Astrocyte of the hippocampus (primary cell): ENCODE measurements at regions not wholly inside any gene's neighbourhood (a gene's known extent, or its start where the extent isn't known, plus 50 kb on each side); places are given as distances from the start of the nearest gene placed in this dataset.
"Not testable (repeated sequence)": the region's sequence is repeated elsewhere in the genome, so short reads cannot be mapped to it uniquely, and the experiment has no call there.

Experiments used
- DNase-seq: peaks from one replicate; pipeline ENCODE4 v3.0.0; 2011; ENCODE audit warnings: low read depth, low spot score

DNA sequence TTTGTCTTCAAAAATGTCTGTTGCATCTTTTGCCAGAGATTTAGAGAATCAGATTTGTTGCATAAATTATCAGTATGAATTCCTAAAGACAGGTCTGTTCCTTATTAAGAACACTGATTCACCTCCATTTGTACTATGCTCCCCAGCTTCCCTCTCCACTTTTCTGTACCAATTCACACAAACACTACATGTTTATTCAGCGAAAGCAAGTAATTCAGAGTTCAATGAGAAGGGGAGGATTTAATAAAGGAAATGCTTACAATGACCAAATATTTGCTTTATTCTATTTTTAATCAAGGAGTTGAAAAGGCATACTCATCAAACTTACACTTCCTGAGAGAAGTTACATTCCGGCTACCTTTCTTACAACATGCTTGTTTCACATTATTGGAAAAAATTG, 135.5 kb downstream of the NBPF8 start:
- not testable (repeated sequence) for DNase-seq

DNA sequence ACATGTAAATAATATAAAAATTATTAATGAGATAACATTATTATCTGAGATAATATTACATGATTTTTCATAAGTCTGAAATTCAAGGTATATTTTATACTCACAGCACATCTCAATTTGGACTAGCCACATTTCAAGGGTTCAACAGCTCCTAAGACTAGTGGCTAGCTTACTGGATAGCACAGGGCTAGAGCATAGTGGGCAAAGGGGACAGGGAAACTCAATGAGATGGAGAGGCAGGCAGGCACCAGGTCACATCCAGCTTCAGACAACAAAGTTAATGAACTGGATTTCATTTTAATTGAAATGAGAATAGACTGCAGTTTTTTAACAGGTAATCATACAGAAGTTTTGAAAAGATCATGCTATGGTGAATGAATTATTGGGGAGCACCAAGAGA, 137.4 kb downstream of the NBPF8 start:
- DNase-seq, result not testable (repeated sequence)

DNA sequence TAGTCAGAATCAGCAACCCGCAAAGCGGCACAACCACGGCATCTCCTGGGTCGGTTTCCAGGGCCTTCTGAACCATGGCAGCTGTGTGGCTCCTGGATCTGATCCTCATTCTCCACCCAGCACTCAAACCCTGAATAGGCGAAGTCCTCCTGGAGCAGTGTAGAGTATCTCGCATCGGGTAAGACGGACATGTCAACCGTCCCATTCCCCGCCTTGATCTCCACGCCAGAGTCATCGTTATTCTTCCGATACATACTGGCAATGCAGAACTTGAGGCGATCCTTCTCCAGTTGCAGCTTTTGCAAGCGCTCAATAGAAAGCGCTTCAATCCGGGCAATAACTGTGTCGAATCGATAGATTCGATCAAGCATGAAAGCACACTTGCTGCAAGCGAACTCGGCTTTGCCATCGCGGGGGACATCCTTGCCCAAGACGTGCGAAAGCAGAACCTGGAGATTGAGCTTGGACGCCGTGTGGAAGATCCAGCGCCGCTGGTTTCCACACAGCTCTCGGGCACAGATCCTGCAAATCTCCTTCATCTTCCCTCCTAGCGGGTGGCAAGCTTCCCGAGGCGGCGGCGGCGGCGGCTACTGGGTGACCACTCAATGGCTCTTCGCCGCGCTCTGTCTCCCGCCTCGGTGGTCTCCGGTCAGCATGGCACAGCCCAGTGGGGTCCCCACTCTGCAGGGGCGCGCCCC, 142.9 kb downstream of the NBPF8 start:
- peak; percentile 6 for DNase-seq

DNA sequence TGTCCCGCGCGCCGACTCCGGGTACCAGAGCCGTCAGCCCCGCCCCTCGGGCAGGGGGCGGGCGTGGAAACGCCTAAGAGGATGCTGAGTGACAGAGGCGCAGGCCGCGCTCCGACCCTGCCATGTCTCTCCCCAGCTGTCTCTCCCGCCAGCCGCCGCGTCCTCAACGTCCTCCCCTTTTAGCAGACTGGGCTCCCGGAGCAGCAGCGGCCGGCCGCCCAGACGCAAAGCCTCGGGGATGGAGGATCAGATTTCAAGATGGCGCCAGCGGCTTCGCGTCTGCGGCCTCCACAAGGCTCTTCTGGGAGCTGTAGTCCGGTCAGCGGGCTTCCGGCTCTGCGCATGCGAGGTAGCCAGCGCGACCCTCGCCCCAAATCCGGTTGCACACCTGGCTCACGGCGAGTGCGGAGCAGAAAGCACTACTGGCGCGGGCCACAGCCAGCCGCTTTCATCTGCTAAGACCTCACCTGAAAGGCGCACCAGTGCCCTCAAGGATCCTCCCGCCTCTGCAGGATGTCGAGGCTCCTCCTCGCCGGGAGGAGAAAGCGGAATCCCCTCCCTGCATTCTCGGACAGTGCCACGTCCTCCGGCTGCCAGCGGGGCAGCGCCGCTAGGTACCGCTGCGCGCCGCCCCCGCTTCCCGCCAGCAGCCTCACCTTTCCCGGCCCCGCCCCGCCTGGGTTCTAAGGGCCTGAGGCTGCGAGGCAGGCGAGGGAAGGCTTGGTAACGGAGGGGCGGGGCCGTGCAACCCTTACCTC, 143.6 kb downstream of the NBPF8 start:
- DNase-seq, result peak; percentile 81

DNA sequence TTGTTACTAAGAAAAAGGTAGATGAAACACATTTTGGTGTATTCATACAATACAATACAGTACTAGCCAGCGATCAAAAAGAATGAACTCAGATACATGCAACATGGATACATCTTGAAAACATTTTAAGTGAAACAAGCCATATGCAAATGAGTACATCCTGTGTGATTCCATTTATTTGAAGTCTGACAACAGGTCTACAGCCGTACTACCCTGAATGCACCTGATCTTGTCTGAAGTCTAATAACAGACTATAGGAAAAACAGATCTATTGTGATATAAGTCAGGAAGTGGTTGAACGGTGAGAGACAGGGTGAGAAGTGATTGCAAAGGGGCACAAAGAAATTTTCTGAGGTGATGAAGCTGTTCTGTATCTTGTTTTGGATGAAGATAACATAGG, 146.9 kb downstream of the NBPF8 start:
- not testable (repeated sequence) for DNase-seq

DNA sequence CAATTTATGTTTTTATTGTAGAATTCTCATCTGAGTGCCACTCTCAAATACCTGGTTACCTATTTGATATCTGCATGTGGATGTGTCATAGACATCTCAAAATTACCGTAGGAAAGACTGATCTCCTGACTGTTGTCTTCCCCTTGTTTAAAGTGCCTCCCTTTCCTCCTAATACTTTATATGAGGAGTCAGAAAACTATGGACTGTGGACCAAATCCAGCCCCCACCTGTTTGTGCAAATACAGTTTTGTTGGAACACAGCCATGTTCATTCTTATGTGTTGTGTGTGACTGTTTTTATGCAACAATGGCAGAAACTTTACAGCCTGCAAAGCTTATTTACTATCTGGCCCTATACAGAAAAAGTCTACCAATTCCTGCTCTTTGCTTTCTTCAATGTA, 150.6 kb downstream of the NBPF8 start:
- not testable (repeated sequence) for DNase-seq

DNA sequence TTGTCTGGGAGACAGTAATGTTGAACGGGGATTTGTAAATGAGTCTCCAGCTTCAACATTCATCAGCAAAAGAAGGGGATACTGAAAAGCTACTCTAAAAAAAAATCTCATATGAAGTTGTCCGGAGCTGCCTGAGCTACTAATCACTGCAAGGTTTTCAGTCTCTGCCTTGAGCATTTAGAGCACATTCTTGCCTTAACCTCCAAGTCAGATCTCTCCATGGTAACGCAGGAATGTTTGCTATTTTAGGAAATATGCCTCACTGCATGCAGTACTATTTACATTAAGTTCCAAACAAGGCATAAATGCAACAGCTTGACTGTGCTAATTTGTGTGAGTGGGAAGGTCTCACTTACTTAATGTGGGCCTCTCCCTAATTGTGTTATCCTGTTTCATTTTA, 152.8 kb downstream of the NBPF8 start:
- DNase-seq, result not testable (repeated sequence)

DNA sequence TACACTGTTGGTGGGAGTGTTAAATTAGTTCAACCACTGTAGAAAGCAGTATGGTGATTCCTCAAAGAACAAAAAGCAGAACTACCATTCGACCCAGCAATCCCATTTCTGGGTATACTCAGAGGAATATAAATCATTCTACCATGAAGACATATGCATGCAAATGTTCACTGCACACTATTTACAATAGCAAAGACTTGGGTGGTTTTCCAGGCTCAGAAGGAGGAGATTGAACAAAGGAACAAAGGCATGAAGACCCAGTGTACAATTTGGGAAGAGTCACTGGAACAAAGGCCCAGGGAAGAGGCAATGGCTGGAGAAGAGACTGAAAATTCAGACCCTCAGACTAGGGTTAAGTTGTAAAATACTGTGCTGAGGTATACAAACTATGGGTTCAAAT, 148.5 kb upstream of the NBPF26 start:
- DNase-seq, result not testable (repeated sequence)

DNA sequence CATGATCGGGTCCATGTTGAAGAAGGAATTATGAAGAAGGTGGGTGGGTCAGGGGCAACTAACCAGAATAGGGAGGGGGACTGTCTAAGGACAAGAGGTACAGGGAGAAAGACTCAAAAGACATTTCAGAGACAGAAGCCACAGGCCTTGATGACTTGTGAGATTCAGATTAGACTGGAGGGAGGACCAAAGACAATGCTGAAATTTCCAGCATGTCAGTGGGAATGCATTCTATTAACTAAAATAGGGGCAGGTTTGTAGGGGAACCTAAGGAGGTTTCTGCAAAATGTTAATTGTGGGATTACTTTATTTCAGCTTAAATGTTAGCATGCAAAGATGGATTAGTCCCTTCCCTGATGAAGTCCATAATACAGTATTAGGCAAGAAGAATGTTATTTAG, 141.6 kb upstream of the NBPF26 start:
- not testable (repeated sequence) for DNase-seq

DNA sequence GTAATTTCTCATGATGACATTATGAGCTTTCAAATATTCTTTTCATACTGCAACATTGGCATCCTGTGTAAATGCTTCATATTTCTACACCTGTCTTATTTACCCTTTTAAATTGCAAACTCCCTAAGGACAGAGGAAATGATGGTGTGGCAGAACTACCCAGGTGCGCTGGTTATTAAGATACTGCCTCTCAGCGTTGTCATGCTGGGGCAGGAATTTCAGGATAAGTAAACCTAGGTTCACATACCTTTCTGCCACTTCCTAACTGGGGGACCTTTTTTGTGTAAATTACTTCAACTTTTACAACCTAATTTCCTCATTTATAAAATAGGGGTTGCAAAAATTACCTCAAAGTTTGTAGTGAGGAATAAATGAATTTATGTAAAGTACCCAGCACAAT, 137.7 kb upstream of the NBPF26 start:
- DNase-seq, result not testable (repeated sequence)

DNA sequence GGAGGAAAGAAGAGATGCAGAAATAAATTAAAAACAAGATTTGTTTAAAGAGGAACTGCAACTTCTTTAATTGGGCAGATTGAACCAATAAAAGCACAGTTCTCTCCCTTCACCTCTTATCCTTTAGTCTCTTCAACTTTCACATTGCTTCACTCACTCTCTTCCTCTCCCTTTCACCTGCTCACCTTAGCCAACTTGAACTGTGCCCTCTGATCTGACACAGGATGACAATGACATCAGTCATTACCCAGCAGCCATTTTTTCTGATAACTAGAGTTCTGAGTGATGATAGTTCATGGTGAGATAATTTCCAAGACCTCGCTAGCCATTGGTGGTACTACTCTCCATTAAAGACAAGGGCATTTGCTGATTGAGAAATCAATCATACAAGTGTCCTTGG, 134.9 kb upstream of the NBPF26 start:
- not testable (repeated sequence) for DNase-seq

DNA sequence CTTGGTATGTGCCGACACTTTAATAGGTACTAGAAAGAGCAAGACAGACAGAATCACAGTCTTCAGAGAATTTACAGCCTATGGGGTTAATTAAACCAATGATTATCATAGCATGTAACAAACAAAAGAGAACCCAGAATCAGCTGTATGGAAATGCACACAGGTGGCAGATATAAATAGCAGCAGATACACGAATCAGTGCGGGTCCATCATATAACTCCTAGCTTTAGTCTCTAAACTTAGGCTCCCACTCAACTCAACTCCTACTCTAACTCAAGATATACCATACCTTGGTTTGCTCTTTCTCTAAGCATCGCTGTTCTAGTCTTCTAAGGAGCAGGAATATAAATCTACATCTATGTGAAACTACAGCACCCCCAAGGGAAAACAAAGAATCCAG, 132.0 kb upstream of the NBPF26 start:
- DNase-seq, result not testable (repeated sequence)

DNA sequence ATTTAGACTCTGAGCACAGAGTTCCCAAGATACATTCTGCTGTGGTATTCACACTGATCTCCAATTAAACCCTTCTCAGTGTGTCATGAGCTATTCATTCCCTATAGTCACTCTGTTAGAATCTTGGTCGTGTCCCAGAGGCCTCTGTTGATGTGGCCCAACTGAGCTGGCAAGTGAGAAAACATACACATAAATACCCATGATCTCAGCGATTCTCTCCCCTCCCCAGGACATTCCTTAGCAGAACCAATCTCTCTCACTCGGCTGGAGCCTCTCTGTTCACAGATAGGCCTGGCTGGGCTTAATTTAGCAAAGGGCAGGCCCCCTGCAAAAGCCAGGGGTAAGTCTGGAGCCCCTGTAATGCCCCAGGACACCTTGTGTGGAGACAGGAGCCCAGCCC, 130.8 kb upstream of the NBPF26 start:
- DNase-seq, result not testable (repeated sequence)

DNA sequence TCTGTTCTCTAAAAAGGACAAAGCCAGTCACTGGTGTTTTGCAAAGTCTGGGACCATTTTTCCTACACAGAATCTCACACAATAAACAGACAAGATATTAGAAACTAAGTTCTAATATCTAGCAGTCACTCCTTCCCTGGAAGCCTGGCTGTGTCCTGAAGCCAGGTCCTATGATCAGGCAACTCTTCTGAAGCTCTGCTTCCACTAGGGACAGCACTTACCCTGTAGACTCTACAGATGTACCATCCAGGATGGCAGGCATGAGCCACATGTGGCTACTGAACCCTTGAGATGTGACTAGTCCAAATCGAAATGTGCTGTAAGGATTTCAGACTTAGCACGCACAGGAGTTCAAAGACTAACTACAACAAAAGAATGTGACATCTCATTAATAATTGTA, 130.1 kb upstream of the NBPF26 start:
- not testable (repeated sequence) for DNase-seq

DNA sequence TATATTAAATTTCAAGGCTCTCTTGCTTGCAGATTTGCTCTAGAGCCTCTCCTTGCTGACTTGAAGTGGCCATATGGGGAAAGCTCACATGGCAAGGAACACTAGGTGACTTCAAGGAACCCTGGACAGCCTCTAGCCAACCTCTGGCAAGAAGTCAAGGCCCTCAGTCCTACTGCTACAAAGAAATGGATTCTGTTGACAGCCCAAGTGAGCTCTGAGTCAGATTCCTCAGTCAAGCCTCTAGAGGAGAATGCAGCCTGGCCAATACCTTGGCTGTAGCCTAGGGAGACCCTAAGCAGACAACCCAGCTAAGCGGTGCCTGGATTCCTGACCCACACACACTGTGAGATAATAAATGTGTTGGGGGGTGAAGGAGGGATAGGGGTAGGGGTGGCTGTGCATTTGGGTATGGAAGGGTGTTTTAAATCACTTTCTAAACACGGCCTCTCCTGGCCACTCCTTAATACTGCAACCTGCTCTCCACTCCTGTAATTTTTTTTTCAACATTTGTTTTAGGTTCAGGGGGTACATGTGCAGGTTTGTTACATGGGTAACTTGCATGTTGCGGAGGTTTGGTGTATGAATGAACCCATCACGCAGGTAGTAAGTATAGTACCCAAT, 125.3 kb upstream of the NBPF26 start:
- DNase-seq, result not testable (repeated sequence)

DNA sequence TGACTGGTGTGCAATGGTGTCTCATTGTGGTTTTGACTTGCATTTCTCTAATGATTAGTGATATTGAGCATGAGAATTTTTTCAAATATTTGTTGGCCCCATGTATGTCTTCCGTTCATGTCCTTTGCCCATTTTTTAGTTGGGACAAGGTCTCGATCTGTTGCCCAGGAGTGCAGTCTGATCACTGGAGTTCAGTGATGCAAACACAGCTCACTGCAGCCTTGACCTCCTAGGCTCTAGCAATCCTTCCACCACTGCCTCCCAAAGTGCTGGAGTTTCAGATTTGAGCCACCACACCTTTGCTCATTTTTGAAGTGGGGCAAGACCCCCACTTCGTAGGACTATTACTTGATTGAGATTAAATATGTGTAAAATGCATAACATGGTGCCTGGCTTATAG, 124.2 kb upstream of the NBPF26 start:
- DNase-seq, result not testable (repeated sequence)

DNA sequence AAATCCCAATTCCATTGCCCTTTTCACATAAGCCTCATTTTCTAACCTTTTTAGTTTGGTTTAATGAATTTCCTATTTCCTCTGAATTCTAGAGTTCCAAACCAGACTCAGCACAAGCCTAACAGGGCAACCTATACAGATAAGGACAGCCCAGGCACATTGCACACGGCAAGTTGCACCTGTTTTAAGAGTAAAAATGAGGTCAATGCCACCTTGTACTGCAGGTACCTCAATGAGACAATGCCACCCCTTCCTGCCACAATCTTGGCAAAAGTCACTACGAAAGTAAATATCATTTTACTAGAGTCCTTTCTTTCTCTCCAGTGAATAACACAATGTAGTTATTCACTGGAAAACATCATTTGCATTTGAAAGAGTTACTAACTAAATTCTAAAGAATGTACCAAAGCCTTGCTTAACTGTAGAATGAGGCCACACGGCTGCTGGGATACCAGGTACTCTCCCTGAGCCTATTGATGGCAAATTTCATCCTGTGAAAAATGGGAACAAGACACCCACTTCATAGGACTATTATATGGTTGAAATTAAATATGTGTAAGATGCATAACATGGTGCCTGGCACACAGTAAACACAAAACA, 123.2 kb upstream of the NBPF26 start:
- DNase-seq, result not testable (repeated sequence)

DNA sequence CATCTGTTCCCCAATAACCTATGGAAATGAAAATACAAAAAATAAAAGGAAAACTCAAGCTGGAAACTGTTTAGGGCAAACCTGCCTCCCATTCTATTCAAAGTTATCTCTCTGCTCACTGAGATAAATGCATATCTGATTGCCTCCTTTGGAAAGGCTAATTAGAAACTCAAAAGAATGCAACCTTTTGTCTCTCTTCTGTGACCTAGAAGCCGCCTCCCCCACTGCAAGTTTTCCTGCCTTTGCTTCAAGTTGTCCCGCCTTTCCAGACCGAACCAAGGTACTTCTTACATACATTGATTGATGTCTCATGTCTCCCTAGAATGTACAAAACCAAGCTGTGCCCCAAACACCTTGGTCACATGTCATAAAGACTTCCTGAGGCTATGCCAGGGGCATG, 115.9 kb upstream of the NBPF26 start:
- DNase-seq, result not testable (repeated sequence)

DNA sequence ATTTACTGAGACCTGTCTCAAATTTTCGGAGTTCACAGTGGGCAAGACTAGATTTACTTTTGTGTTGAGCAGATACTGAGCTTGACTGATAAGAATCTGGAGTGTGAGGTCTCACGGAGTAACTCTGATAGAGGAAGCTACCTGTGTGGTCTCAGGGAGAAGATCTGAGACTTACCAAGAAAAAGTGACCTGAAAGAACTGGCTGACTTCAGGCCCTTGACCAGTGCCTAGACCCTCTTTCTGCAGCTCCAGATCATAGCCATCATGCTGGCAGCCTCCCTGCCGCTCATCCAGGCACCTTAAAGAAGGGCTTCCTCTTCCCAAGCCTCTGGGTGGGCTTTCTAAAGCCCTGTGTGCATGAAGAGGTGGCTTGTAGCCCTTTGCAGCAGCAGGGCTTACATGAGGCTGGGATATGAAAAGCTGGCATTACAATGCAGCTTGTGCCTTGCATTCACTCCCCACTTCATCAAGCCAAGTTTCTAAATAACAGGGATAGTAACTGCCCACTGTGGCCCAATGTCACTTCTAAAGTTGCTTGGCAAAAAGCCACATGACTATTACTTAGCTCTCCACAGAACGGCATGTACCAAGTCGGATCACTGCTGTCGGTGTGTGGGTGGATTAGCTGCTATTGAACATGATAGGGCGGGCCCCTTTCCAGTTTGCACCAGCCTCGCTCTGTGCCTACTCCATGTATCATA, 115.3 kb upstream of the NBPF26 start:
- not testable (repeated sequence) for DNase-seq

DNA sequence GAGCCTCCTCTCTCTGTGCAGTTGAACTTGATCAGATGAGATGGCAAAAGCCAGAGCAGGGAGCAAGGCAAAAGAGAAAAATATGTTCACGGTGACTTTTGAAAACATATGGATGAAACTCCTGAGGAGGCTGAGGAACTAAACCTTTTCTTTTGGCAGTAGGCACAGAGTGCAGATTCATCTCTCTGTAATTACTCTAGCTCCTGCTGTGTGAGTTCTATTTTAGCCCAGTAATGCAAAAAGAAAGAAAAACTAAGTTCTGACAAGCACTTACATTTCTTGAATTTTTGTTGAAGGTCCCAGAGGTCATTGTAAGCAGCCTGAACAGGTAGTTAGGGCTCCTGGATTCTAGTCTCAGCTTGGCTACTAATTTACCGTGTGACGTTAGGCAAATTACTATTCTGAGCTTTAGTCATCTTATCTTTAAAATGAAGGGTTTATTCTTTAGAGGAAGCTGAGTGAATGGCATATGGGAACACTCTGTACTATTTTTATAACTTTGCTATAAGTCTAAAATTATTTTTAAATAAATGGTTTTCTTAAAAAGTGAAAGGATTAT, 114.7 kb upstream of the NBPF26 start:
- DNase-seq, result not testable (repeated sequence)

DNA sequence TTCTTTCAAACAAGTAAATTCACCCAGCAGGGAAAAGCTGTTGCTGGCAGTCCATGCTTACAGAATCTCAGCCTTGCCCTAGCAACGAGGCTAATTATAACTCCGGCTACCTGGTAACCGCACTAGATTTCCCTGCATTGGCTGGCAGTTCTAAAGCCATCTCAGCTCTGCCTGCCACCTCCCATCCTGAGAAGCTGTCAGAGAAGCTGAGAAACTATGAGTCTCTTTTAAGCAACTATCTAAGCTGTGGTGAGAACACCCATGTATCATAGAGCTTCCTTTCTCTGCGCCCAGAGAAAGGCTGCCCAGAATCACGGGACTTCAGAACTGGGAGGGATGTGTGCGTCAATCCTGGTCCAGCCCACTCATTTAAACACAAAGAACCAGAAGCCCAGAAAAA, 113.9 kb upstream of the NBPF26 start:
- not testable (repeated sequence) for DNase-seq
